SKM-1 treated with dmso at 0.1 percent for 144 hours (cell line): ENCODE measurements at regions not wholly inside any gene's neighbourhood (a gene's known extent, or its start where the extent isn't known, plus 50 kb on each side); places are given as distances from the start of the nearest gene placed in this dataset.

Experiments used
- DNase-seq: peaks from one replicate; lab custom pipeline; 2025; ENCODE audit not compliant: unreplicated experiment; lab: John Stamatoyannopoulos, UW

DNA sequence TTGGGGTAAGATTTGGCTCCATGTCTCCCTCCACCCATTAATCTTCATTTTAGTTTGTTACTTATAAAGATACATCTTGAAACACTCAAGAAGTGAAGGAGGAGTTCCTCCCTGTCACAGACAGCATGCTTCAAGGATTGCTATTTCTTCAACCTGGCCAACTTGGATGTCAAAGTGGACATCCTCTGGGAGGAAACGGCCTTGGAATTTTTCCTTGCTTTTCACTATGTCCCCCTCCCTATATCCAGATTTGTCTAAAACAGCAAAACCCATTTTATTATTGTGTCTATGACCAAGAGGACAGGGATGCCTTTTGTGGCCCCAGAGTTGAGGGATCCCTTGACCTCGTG, 242.9 kb downstream of the LPIN1 start:
- DNase-seq, result no peak

DNA sequence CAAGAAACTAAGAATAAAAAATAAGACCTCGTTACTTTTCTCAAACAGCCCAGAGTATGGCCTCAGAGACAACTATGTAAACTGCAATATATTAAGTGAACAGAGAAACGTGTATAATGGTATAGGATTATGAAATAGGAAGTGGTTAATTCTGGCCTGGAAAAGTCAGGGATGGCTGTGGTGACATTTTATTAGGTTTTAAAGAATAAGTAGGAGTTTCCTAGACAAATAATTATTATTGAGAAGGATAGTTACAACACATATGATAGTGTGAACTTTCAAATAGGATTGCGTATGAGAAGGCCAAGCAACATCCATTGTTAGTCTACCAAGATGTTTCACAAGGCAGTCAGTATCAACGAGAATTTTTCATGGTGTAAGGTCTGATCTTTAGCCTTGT, 244.1 kb downstream of the LPIN1 start:
- DNase-seq, result no peak

DNA sequence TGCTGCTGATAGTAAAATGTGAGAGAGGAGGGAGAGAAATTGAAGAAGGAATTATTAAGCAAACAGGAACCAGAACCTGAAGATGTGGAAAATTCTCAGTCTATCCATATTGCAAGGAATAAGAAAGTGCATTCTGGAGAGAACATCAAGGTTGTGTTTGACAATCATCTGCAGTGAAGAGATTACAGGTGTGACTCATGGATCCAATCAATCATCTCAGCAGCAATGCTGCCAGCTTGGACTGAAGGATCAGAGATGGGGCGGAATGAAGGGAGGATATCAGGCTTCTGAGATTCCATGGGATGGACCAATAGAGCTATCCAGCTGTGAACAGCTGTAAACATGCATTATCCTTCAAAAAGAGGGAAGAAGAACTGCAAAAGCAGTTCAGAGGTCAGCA, 247.3 kb downstream of the LPIN1 start:
- DNase-seq, result no peak

DNA sequence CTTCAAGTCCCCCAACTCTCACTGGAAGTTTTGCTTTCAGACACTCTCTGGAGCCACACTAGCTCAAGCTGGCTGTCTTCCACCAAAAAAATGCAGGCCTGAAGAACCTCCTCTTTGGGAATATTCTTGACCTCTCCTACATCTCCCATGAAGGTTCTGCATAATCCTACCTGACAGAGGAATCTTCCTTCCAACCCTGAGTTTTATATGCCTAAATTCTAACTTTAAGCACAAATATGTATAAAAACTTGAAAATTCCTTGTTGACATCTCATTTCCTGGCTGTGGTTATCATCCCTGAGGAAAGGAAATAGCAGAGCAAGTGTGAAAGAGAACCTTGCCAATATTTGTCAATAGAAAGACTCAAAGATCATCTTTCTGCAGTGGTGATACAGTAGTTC, 249.0 kb downstream of the LPIN1 start:
- no peak for DNase-seq

DNA sequence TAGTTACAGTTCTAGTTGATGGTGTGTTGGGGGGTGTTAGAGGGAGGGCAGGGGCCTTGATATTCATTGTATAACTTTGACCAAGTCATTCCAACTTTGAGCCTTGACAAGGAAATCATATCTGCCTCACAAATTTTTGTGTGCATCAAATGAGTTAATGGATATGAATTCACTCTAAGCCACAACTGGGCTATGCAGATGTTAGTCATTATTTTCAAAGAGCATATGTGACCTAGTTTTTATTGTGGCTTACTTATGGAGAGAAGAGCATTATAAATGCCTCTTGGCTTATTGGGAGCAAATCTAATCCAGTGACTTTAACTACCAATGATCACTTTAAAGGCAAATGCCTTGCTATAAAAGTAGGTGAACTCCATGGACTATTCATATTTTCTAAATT, 250.2 kb downstream of the LPIN1 start:
- DNase-seq, result no peak

DNA sequence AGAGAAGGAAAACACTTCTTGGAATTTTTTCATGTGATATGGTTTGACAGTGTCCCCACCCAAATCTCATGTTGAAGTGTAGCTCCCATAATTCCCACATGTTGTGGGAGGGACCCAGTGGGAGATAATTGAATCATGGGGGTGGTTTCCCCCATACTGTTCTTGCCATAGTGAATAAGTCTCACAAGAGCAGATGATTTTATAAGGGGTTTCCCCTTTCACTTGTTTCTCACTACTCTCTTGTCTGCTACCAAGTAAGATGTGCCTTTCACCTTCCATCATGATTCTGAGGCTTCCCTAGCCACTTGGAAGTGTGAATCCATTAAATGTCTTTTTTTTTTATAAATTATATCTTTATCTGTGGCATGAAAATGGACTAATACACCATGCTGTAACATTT, 250.7 kb downstream of the LPIN1 start:
- no peak for DNase-seq

DNA sequence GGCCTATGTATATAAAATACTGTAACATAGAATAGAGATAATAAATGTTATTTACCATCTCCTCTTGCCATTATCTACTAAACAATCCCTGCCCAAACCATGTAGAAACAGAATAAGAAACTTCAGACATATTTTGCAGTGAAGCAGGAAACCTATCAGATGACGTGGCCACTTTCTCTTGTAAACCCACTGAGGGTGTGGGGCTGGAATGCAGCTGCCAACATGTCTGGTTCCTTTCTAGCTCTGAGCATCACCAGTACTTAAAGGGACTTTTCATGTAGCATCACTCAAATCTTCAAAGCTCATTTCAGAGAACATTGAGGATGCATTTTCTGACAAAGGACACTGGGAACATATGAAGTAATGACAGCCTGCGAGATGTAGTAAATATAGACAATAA, 251.8 kb downstream of the LPIN1 start:
- no peak for DNase-seq

DNA sequence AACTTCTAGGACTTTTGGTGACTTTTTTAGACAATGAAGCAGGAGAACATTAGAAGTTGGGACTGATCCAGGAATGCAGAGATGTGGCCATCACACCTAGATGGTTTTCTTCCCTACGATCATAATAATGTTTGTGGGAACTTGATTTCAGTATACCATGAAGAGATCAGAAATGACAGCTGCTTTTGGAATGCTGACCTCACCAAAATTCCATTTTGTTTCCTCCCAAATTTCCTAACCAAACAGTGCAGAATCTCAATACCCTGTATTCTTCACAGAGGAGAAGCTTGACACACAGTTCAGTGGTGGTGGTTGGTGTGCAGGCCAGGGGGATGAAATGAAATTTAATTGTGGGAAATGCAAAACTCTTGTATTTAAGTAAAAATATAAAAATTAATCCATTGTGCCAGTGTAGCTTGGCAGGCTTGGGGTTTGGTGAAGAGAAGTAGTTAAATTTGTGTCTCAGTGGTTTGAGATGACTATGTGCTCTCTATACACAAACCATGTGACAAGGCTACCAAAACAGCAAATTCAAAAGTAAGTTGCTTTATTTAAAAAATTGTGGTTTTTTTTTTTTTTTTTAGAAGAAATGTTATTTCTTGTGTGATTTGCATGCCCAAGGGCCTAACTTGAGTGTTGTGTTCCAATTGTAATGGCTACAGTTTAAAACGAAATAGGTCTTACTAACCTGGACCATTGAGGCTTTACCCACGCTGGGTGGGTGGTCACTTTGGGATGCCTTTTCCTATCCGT, 252.4 kb downstream of the LPIN1 start:
- DNase-seq, result no peak

DNA sequence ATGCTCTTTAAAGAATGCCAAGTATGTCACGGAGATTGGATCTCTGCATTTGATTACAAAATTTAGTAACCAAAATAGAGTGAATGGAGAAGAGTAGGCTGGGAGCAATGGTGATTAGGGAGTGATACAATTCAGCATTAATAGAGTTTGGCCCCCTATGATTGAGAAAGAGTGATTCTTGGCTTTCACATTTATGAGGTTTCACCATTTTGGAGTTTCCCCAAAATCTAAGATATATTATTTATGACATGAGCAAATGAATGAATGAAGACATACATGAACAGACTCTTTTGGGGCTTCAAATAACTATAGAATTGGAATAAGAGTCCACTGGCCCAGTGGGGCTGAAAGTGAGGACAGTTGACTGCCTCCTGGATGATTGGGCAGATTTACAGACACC, 255.2 kb downstream of the LPIN1 start:
- no peak for DNase-seq

DNA sequence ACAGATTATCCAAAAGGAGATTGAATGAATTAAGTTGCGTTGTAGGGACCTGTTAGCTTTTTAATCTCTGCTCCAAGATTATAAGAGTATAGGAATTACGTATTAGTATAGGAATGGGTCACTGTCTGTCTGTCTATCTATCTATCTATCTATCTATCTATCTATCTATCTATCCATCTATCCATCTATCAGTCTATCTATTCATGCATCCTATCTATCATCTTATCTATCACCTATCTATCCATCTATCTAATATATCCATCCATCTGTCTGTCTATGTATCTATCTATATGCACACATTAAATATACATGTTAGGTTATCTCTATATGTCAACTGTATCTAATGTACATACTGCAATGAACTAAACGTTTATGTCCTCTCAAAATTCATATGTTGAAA, 255.8 kb downstream of the LPIN1 start:
- no peak for DNase-seq

DNA sequence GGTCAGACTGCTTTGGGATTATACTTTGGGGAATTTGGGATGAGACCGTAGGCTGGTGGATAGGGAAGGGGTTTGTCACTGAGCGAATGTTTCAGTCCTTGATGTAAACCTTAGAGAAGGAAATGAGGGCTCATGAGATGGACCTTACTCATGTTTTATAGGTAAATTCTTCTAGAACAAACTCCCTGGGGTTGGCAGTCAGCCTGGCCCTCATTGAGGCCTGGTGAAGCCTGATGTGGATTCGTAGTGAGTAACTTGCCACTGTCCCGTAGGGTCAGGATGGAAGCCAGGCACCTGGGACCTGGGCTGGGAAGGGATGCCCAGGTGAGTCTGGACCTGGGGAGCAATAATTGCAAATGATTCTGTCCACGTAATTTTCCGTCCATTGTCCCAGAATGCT, 258.3 kb downstream of the LPIN1 start:
- DNase-seq, result no peak

DNA sequence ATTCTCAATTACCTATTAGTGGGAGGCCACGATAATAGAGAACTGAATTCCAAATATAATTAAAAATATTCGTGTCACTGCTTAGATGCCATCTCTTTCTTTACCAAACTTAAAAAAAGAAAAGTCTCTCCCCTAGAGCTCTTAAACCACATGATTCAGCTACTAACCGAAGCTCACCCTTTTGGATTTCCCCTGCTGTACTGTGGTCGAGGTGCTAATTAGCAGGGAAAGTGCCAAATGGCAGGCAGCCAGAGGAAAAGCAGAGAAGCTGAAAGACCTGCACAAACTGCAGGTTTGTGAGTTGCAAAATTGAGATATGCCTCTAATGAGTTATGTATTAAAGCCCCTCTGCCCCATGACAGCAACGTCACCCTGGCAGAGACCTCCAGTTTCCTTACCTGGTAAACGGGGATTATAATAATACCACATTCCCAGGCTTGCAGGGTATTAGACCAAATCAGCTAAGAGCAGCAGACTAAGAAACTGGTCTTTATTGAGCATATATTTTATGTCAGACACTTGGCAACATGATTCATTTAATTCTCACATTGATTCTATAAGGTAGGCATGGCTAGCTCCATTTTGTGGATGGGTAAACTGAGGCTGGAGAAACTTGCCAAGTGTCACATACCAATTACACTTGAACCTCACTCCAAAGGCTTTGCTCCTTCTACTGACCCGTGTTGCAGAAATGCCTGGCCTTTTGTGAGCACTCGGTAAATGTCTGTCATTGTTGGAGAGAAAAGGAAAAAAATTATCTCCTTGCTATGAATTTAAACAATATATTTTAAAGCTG, 259.7 kb downstream of the LPIN1 start:
- no peak for DNase-seq

DNA sequence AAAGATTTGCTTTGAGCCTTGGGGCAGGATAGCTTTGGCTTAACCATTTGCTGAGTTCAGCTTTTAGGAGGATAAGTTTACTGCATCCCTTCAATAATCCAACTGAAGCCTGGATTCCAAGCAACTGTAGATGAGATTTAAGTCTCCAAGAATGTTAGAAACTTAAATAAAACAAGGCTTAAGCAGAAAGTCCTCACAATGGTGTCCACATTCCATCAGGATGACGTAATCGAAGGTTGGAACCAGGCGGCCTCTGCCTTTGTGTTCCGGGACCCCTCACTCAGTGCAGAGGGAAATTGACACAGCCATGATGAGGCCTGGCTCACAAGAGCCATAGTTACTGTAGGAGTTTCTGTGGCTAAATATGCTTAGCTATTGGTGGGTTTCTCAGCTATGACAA, 260.4 kb downstream of the LPIN1 start:
- no peak for DNase-seq

DNA sequence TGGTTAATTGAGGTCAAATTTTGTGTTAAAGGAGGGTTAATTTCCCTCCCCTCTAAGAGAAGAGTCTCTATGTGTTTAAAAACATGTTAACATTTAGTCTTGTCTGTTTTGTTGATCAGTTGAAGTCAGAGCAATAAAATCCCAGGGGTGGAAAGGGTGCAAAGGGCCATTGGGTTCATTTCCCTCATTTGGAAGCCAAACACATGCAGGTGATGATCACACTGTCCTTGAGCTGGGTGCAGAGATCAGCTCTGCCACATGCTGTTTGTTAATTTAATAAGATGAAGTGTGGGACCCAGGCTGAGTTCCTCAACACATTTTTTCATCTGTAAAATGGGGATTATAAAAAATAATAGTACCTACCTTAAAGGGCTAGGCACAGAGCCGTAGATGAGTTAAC, 260.9 kb downstream of the LPIN1 start:
- no peak for DNase-seq

DNA sequence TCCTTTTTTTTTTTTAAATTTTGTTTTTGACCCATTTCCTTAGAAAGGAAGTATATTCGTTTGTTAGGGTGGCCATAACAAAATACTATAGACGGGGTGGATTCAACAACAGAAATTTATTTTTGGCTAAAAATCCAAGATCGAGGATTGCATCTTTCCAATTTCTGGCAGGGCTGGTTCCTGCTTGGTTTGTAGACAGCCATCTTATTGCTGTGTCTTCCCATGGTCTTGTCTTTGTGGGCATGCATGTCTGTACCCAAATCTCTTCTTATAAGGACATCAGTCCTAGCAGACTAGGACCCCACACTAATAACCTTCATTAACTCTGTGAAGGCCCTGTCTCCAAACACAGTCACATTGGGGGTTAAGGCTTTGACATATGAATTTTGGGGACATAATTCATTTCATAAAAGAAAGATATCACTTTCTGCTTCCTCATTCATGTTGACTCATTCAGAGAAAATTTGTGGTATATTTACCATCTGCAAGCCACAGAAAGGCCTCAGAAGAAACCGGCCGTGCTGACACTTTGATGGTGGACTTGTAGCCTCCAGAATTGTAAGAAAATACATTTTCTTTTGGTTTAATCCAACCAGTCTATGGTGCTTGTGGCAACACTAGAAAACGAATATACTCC, 262.1 kb downstream of the LPIN1 start:
- no peak for DNase-seq

DNA sequence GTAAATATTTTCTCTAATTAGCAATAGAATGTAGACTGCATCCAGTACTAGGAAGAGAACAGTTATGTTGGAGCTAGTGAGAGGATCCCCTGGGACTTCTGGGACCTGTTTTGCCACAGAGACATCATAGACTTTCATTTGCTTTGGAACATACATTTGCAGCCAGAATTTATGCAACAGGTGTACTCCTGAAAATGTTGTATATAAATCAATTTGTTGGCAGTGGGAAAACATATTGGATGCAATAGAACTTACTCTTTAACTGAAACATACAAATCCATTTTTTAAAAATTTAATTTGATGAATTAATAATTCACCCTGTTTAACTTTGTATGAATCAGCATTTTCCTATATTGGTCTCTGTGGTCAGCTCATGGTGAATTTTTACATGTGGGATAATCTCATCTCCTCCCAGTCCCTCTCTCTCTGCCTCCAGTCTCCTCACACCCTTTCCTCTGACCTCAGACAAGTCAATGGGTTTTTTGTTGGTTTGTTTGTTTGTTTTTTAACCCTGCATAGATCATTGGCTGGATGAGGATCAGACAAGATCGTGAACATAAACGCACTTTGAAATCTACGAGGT, 263.0 kb downstream of the LPIN1 start:
- DNase-seq, result no peak

DNA sequence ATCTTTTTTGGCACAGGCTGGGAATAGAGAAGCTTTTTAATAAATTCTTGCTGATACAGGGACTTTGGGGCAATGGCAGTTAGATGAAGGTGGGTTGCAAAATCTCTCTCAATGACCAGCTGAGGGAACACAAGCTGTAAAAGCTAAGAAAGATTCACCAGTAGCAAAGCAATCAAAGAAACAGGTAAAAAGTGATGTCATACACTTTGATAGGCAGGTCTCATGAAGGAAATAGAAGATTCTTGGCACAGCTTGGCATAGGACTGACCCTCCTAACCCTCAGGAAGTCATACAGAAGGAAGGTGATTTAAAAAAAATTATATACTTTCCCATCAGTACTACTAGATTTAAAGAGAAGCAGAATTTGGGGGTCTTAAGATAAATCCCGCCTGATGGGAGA, 263.6 kb downstream of the LPIN1 start:
- DNase-seq, result no peak

DNA sequence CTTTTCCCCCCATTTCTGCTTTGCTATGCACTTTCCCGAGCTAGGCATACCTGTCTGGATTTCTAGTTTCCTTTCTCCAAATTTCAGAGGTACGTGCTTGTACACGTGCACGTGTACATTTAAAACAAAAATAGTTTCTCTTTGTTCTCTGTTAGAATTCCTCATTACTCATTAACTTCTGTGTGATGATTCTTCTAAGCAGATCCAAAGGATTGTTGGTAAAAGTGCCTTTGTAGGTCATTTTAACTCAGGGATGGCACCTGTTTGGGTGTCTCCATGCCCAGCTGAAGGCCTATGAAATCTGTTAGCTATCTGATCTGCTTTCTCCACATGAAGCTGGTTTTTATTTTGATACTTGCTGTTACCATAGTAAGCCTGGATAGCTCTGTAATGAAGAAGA, 264.3 kb downstream of the LPIN1 start:
- DNase-seq, result no peak

DNA sequence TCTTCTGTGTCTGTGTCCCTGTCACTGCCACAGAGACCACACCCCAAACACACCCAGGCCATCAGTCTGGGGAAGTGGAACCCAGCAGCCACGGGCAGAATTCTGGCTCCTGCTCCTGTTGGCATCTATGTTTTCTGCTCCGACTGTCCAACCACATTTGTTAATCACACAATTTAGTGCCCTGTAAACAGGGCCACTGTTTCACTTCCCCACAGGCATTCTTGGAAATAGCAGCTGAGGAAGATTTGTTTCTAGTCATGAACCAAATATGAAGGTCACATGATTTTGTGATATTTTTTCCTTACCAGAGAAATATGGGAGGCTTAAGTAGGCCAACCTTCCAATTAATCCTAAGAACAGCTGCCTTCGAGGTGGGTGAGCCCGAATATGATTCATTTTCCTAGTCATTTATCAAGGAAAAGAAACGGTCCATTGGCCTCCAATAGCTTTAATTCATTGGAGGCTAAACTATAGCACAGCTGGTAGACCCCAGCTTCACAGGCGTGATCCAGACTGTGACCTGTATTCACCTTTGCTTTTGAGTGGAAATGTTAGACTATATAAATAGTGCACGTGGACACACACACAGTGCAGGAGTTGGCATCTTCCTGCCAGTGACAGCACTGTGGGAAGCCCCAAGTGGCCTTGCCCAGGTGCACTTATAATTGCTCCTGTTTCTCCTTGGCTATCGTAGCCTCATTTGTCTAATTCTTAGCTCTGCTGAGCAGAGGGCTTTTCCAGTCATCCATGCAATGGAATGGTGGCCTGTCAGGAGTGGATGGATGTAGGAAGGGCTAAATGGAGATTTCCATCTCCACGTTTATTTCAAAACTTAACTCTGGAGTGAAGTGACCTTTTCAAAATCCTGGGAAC, 267.9 kb downstream of the LPIN1 start:
- DNase-seq, result no peak

DNA sequence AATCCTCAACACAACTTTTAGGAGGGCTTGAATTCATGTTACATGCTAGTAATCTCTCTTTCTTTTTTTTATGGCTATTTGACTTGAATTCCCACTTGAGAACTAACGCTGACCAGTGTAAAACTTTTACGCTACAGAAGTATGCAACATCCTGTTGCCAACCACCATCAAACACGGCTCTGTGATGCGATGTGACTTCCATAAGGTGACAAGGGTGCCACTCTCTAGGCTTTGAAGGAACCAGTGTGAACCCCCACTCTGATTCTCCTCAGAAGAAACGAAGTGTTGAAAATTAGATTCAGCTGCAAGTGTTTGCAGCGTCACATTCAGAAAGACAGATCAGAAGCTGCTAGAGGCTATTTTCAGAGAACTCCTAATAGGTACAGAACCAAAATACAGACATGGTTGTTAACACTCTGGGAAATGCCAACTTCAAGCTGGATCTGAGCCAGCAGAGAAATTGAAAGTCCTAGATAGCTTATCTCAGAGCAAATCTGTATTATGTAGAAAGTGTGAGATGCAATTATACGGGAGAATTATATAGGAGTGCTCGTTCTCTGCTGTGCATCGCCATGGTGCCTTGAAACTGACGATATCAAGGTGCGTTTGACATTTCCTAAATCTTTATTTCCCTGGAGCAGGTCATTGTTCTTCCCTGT, 271.2 kb downstream of the LPIN1 start:
- DNase-seq, result no peak
